Stimulated activated naive CD8-positive, alpha-beta T cell treated with anti-CD3 and anti-CD28 coated beads, Interleukin-15, Interleukin-2, amounts not matched to agents 100 U/mL and 50 U/mL, for 24 hours (primary cell): ENCODE measurements at regions not wholly inside any gene's neighbourhood (a gene's known extent, or its start where the extent isn't known, plus 50 kb on each side); places are given as distances from the start of the nearest gene placed in this dataset.
A peak's percentile ranks its signal among the peaks of the same experiment; 100 is the strongest.
"Not testable (repeated sequence)": the region's sequence is repeated elsewhere in the genome, so short reads cannot be mapped to it uniquely, and the experiment has no call there.

Experiments
- ATAC-seq: fragments of 150-1000 bp; cut with Tn5 transposase; one replicate; pipeline ENCODE4 v1.10.0; 2021
- DNase-seq: peaks from one replicate; pipeline ENCODE4 v3.0.0; 2021

DNA sequence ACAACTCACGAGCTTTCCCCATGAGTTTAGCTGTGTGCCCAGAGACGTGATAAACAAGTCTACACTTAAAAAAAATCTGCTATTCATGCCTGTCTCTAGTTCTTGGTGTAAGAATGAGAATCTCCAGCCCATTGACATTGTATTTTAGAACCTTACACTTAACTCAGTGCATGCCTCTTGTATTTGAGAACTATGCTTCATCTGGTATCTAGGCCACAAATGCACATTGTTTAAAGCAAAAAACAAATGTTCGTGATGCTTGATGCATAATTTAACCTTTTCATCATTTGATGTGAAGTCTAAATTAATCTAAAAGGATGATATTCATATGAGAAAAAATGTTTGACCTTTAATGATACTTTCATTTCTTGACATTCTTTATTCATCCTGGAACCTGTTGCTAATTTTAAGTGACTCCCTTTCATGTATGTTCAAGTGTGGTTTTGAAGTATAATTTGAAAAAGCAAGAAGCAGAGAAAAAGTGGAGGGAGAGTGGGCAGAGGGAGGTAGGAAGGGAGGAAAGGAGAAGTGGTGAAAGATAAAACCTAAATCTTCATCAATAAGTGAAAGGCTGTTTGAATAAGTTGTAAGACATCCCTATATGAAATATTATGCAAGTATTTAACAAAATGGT lies 116.9 kb downstream of the PFDN4 start:
- DNase-seq (no peak), ATAC-seq (peak; percentile 48)

DNA sequence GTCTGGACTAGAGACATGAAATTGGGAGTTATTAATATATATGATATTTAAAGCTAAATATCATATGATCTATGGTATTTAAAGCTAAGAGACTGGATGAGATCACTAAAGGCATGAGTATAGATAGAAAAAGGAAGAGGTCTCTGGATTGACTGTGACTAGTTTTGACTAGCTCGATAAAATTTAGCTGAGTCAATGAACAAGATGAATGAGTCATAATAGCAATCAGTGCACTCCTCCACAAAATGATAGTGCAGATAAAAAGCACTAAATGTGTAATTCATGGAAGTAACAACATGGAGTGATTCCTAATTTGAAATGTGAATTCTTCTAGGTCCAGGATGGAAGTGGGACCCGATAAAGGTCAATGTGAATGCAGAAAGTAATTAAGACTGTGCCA lies 127.4 kb downstream of the PFDN4 start:
- no peak for DNase-seq

DNA sequence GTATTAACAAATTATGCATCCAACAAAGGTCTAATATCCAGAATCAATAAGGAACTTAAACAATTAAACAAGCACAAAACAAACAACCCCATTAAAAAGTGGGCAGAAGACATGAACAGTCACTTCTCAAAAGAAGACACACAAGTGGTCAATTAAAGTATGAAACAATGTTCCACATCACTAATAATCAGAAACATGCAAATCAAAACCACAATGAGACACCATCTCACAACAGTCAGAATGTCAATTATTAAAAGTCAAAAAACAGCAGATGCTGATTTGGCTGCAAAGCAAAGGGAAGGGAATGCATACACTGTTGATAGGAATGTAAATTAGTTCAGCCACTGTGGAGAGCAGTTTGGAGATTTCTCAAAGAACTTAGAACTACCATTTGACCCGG lies 129.3 kb downstream of the PFDN4 start:
- no peak for ATAC-seq
- DNase-seq = no peak

More for the DNA sequence above, 127.4 kb downstream of the PFDN4 start:
- no peak for ATAC-seq

DNA sequence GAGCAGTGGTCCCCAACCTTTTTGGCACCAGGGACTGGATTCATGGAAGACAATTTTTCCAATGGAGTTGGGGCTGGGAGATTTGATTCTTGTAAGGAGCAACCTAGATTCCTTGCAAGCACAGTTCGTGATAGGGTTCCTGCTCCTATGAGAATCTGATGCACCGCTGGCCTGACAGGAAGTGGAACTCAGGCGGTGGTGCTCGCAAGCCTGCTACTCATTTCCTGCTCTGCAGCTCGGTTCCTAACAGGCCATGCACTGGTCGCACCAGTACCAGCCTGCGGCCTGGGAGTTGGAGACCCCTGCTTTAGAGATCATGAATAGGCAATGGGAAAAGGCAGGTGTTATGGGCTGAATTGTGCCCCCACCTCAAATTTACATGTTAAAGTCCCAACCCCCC lies 131.2 kb downstream of the PFDN4 start:
- ATAC-seq (no peak), DNase-seq (no peak)

DNA sequence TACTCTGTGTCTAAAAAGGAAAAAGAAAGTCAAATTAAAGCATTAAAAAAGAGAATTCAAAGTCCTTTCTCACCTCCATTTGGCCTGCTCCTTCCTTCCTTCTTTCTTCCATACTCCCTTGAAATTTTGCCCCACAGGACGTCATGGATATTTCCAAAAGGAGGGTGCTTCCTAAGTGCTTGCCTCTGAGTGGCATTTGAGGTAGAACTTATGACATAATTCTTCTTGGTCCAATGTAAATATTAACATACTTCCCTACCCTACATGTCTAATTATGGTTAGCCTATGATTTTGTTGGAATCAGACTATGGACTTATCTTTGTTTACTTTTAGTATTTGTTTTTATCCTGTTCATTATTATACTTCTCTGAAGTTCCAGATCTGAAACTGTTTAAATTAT lies 132.3 kb downstream of the PFDN4 start:
- ATAC-seq = no peak
- no peak for DNase-seq

DNA sequence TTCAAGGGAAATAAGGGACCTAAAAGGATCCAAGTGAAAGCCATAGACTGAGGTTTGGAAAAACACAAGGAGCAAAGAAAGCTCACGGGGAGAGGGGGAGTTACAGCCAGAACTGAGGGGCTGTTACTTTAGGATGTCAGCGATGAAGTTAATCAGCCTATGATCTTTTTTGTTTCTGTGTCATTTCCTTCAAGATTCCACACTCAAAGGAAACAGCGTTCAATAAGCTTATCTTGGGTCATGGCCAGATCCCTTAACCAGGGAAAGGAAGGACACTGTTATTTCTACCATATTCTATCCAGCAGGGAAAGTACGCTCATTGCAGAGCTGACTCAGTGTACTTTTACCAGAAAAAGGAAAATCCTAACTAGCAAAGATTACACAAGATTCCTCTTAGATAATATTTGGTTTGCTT lies 132.8 kb downstream of the PFDN4 start:
- ATAC-seq (no peak), DNase-seq (no peak)

DNA sequence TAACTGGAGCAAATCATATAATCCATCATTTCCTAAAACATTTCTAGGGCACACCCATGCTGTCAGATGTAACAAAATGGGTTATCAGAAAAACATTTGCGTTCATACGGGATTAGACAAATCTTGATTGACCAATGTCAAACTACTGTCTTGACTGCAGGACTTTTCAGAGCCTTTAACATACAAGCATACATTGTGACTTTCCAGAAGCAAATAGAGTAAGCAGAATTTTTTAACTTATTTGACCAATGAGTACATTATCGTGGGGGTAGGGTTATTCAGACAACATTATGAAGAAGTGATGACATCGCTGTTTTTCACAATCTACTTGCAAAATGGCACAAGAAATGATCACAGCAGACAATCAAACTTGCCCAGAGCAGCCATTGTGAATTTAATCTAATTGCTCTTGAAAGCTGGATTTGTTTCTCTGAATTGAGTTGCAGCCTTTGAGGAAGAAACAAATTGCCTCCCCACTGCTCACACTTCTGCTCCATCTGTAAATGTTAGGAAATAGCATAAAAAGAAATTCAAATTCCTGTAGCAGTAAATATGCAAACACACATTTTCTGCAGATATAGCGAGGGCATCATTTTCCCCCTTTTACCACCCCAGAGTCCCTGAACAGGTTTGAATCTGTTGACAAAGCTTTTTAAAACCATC lies 133.0 kb upstream of the DOK5 start:
- ATAC-seq = no peak
- no peak for DNase-seq

DNA sequence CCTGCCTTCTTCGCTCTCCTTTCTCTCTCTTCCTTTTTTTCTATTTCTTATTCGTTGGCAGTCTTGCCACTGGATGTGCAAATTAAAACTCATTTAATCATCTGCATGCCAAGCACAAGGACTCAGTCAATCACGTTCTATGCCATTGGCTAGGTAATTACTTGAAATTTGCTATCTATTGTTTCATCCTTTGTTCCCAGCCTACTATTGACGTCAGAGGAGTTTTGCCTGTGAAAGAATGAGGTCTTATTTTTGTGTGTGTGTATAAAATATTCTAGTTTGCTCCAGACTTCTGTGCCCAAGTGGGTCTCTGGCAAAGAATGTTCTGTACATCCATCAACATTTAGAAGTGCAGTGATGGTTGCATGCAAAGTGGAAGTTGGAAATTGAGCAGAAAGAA lies 132.3 kb upstream of the DOK5 start:
- DNase-seq = no peak
- no peak for ATAC-seq

DNA sequence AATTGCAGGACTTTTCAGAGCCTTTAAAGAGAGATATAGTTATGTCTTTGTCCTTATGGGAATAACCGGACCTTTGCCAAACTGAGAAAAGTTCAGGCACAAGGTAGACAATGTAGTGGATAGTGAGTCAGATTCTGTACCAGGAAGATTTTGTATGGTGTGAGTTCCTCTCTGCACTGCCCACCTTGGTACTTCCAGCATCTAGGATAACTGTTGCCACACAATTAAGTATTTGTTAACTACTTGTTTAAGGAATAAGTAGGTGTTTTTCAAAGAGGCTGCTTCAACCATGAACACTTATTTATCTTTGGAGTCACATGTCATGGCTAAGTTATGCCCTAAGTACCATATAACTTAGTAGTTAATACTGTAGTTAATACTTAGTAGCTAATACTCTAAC lies 131.8 kb upstream of the DOK5 start:
- DNase-seq = no peak
- no peak for ATAC-seq

DNA sequence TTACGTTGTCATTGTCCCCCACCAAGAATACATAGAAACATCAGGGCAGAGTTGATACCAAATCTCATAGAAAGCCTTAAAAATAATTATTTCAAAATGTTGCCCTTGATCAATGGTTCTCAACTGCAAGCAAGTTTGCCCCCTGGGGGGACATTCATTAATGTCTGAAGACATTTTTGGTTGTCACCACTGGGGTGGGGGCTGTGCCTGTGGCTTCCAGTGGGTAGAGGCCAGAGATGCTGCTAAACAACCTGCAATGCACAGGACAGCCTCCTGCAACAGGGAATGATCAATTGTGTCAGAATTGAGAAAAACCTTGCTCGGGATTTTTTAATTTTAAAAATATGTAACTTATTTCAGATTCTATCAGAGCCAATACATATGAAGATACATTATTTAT lies 130.6 kb upstream of the DOK5 start:
- no peak for ATAC-seq
- no peak for DNase-seq

DNA sequence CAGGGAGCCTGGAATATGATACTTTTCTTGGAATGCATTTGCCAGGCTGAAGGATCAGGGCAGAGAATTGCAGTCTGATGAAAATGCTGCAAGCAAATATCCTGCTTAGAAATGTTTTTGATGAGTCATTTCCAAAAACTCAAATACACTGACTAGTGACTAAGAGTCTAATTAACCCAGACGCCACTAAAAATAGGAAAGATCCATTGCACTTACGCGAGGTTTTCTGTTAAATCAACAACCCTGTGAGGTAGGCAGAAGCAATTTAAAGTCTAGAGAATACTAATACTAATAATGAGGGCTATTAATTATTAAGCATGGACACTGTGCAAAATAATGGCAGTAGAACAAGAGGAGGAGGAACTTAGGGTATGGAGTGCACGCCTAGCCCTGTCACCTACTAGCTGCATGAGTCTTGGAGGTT lies 130.1 kb upstream of the DOK5 start:
- DNase-seq = no peak

DNA sequence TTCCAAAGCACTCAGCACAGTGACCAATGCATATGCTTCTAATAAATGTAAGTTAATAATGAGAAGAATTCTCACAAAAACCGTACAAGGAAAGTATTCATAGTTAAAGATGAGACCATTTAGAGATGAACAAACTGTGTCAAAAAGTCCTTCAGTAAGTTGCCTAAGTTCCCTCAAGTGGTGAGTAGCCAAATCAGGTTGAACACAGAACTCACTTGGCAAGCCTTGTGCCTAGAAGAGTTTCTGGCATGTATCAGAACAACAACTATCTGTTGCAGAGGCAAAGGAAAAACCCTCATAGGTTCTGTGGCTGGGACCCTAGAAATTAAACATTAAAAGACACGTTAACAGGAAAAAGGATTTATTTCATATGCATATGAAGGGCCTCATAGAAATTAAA lies 129.6 kb upstream of the DOK5 start:
- no peak for DNase-seq
- ATAC-seq = no peak

More for the DNA sequence above, 130.1 kb upstream of the DOK5 start:
- no peak for ATAC-seq

DNA sequence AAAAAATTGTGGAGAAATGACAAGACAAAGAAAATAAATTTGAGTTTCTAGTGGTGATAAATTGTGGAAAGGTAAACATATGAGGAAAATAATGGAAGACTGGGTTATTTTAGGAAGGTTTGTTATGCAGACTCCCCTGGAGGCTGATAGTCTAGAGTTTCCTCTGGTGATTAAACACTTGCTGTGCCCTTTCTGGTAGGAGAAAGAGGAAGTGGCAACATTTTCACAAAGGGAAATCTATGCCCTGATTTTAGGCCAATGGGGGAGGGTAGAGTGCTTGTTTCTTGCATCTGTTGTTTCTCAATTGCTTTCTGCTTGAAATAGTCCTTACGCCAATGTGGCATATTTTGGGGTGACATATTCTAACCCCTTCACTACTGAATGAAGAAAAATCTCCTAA lies 129.1 kb upstream of the DOK5 start:
- DNase-seq (no peak), ATAC-seq (no peak)

DNA sequence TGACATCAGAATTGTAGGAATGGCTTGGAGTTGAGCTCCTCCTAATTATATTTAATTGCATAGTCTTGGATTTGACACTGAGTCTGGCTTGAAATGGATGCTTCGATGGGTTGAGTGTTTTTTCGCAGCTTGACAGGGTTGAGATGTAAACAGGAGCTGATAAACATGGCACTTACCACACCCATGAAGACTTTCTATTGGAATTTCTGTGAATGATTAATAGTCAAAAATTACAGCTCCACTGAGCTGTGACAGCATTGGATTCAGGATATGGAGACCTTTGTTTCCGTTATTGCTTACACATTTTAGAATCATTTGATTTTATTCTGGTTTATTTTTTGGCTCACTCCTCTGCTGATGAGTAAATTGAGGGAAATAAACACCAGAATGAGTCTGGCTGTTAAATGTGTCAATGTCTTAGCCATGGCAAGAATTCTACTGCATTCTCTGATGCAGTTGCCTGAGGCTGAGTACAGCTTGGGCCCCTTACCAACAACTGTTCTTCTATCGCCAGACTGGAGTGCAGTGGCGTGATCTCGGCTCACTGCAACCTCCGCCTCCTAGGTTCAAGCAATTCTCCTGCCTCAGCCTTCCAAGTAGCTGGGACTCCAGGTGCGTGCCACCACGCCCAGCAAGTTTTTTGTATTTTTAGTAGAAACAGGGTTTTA lies 128.1 kb upstream of the DOK5 start:
- no peak for DNase-seq
- ATAC-seq = no peak

DNA sequence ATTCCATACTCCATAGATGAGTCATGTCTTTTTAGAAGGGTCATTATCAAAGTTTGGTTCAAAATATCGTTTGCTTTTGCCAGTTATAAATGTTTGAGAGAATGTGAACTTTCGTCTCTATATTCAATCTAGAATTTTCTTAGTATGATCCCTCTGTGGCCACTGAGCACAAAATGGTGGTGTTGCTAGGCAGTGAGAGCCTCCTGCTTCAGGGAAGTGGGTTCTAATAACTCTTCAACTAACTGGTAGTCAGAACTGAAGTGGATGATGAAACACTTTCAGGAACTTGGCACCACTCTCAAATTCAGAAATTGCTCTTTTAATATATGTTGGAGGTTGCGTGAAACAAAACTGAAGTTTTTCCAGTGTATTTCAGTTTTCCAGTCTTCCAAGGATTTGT lies 125.0 kb upstream of the DOK5 start:
- ATAC-seq (no peak), DNase-seq (no peak)

DNA sequence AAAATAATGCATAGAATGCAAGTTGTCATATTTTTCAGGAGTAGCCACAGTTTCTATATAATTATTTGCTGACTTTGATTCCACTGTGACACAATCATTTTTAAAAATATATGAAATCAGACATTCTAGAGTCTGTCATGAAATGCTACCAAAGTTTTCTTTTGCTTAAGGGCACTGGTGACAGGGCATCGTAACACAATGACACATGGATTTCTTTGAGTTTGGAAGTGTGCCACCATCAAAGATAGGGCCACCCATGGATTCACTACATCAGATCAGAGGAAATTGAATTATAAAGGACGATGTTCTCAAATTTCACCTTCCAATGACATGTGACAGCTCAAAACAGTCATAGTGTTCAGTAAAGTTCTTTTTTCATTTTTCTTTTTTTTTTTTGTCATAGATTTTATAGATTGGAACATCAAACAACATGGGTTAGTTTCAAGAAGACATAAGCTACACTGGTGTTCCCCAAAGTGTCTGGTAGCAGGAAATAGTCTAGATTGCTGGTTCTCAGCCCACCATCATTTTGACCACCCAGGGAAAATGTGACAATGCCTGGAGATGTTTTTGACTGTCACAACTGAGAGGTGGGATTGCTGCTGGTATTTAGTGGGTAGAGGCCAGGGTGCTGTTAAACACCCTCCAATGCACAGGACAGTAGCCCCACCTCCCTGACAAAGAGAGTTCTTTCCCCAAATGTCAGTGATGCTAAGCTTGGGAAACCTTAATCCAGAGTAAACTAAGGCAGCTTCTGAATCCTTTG lies 123.8 kb upstream of the DOK5 start:
- ATAC-seq (peak; percentile 80), DNase-seq (no peak)

DNA sequence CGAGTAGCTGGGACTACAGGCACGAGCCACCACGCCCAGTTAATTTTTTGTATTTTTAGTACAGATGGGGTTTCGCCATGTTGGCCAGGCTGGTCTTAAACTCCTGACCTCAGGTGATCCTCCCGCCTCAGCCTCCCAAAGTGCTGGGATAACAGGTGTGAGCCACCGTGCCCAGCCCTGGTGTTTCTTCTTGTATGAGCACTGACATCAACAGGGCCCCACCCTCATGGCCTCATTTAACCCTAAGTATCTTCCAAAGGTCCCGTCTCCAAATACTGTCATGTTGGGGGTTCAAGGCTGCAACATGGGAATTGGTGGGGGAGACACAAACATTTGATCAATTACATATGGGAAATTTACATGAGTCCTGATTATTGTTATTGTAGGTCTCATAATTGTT lies 122.9 kb upstream of the DOK5 start:
- DNase-seq, ATAC-seq: not testable (repeated sequence)

DNA sequence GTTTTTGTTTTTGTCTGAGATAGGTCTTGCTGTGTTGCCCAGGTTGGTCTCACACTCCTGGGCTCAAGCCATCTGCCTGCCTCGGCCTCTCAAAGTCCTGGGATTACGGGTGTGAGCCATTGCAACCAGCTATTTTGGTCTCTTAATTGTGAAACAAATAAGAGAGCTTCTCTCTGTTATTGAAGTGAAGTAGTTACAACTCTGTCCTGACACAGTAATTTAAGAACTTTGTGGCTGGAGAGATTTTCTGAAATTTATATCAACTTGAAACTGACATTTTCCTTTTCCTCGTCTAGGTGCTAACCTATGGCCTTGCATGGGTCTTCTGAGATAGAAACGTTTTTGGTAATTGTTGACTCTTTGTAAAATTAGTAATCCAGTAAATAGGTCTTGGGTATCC lies 122.1 kb upstream of the DOK5 start:
- DNase-seq (no peak), ATAC-seq (no peak)

DNA sequence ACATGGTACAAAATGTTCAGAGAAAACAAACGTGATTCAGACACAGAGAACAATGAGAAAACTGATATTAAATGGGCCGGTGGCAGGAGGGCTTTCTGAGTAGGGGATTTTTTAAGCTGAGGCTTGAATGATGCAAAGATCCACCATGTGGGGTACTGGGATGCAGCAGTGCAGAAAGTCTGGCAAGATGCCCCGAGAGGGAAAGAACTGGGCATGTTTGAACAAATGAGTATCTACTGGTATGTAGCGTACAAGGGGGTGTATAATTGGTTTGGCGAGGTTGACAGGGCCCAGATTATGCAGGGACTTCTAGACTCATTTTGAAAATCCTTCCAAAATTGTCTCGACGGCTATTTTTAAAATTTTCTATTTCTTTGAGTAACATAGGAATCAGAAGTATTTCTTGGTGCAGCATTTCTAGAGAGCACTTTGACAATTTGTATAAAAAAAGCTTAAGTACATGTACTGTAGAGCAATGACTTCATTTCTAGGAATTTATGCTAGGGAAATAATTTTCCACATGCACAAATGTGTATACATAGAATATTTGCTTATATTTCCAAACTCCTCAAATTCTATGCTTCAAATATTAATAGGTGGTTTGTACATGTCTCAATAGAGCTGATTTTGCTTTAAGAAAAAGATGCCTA lies 119.6 kb upstream of the DOK5 start:
- DNase-seq = no peak
- no peak for ATAC-seq

DNA sequence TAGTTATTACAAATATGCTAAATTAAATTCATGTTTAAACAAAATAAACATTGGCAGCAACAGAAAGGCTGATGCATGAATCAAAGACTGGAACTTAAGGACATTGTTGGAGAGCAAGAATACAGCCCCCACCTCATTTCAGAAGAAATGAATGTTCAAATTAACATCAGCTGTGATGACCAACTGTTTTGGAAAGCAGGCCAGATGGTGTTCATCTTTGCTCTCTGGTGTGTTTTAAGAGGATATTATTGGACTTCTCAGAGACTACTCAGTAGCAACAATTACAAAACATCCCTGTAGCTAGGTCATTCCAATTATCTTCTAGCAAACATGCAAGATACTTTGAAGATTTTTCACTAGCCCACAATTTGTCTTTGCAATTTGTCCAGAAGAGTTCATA lies 118.6 kb upstream of the DOK5 start:
- no peak for ATAC-seq
- DNase-seq = no peak

DNA sequence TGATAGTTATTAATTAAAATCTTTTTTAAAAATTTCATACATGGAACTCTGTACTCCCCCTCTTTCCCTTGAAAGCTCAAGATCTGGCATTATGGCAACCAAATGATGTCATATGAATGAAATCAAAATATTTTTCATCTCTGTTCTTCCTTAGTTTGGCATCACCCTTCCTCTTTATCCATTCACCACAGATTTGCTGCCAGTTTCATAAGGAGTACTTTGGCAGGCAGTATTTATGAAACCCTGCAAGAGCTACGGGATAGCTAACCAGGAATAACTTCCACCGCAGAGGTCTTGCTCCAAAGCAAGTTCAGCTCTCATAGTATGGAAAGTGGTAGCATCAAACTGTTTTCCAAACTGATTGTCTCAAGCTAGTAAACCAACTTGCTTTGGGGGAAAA lies 113.9 kb upstream of the DOK5 start:
- no peak for ATAC-seq
- DNase-seq = no peak

DNA sequence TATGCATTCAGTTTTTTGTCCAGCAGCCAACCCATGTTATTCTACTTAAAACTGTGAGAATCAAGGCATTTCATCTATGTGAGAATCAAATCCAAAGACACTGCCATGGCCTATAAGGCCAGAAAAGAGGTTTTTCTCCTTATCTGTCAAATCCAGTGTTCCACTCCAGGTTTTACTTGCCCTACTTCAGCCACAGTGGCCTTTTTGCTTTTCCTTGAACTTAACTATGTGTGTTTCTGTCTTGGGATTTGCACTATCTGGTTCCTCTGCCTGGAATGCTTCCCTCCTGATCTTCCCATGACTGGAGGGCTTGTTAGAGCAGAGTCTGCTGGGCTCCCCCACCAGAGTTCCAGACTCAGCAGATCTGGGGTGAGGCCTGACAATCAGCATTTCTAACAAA lies 113.1 kb upstream of the DOK5 start:
- DNase-seq (no peak), ATAC-seq (no peak)

DNA sequence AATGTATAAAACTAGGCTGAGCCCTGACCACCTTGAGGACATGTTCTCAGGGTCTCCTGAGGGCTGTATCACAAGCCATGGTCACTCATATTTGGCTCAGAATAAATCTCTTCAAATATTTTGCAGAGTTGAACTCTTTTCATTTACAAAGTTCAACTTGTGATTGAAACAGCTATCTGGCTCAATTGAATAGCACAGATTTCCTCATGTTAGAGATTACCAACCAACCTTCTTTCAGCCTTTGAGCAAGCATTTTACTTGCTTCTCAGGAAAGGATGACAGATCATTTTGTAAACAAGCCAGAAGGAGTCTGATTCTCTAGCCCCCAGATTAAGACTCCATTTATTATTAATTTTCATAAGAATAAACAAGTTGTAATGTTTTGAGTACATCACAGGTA lies 111.0 kb upstream of the DOK5 start:
- DNase-seq = no peak
- ATAC-seq = no peak
